GM12872 (cell line): ENCODE measurements at regions not wholly inside any gene's neighbourhood (a gene's known extent, or its start where the extent isn't known, plus 50 kb on each side); places are given as distances from the start of the nearest gene placed in this dataset.

Experiments used
- CTCF ChIP-seq: IDR thresholded peaks from 3 replicates; pipeline ENCODE4 v1.5.1; 2011; ENCODE audit warnings: low read depth, mild to moderate bottlenecking, low read length, moderate library complexity; ENCODE audit not compliant: insufficient read depth

- no peak for TF ChIP-seq CTCF
Observed at GRCh38 chr9:107938801-107939386, 449.3 kb upstream of the KLF4 start.

GRCh38 chr9:107935931-107936330 is 446.4 kb upstream of the KLF4 start:
- no peak for TF ChIP-seq CTCF

- no peak for TF ChIP-seq CTCF
Observed at GRCh38 chr9:107933516-107933915, 443.9 kb upstream of the KLF4 start.

GRCh38 chr9:107933097-107933496 is 443.5 kb upstream of the KLF4 start:
- no peak for TF ChIP-seq CTCF

GRCh38 chr9:107932601-107933000 is 443.0 kb upstream of the KLF4 start:
- no peak for TF ChIP-seq CTCF

GRCh38 chr9:107932046-107932445 is 442.5 kb upstream of the KLF4 start:
- TF ChIP-seq CTCF = no peak

GRCh38 chr9:107931071-107931715 is 441.6 kb upstream of the KLF4 start:
- no peak for TF ChIP-seq CTCF

GRCh38 chr9:107929443-107929842 is 439.9 kb upstream of the KLF4 start:
- TF ChIP-seq CTCF = no peak
